GM12874 (cell line): ENCODE measurements at regions not wholly inside any gene's neighbourhood (a gene's known extent, or its start where the extent isn't known, plus 50 kb on each side); places are given as distances from the start of the nearest gene placed in this dataset.

Experiments used
- TF ChIP-seq, protein P1 (sequence below): IDR thresholded peaks from 2 replicates; pipeline ENCODE4 v1.5.1; 2011; ENCODE audit warnings: low read depth, mild to moderate bottlenecking, control low read depth, low read length, moderate library complexity; ENCODE audit not compliant: insufficient read depth

DNA sequence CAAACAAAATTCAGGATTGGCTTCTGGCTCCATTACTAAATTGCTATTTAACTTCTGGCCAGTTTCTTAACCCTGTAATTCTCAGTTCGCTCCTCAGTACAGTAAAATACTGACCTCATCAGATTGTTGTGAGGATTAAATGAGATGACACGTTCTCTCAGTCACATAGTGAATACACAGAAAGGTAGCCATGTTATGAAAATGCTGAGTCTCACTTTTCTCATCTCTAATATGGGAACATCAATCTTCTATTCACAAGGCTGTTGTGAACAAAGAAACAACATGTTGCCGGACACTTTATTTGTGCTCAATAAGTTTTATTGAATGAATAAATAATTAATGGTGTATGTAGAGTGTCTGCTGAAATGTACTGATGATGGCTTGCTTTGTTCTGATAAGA lies 924.5 kb upstream of the GOT2 start:
- TF ChIP-seq, protein P1, sequence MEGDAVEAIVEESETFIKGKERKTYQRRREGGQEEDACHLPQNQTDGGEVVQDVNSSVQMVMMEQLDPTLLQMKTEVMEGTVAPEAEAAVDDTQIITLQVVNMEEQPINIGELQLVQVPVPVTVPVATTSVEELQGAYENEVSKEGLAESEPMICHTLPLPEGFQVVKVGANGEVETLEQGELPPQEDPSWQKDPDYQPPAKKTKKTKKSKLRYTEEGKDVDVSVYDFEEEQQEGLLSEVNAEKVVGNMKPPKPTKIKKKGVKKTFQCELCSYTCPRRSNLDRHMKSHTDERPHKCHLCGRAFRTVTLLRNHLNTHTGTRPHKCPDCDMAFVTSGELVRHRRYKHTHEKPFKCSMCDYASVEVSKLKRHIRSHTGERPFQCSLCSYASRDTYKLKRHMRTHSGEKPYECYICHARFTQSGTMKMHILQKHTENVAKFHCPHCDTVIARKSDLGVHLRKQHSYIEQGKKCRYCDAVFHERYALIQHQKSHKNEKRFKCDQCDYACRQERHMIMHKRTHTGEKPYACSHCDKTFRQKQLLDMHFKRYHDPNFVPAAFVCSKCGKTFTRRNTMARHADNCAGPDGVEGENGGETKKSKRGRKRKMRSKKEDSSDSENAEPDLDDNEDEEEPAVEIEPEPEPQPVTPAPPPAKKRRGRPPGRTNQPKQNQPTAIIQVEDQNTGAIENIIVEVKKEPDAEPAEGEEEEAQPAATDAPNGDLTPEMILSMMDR: no peak

DNA sequence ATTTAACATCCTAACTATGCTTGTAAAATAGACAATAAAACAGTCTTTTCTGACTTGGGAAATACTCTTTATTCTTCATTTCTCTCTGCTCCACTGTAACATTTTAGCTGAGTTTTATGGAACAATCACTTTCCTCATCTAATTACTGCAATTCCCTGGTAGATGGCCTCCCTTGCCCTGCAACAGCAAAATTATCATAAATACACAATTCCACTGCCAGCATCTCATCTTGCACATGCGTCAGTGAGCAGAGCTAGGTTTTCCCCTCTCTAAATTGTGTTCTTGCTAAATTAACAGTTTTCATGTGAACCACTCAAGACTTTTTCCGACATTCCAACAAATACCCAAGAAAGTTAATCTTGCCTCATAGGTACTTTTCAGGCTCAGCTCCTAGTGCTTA lies 920.9 kb upstream of the GOT2 start:
- TF ChIP-seq, protein P1: no peak

DNA sequence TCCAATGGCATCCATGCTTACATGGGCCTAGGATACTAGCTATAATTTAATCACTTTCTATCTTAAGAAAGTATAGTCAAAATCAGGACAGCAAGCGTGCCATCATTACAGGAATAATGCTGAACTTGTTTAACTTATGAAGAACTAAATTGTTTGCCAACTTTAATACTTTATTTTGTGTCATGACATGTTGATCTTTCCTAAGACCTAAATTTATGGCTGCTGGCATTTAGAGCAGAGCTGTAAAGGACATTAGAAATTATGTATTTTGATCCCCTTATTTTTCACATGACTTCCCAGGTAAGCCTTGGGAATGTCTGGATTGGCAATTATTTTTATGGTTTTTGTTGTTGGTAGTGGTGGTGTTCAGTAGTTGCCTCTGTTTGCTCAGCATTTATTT lies 920.3 kb upstream of the GOT2 start:
- TF ChIP-seq, protein P1: no peak

- TF ChIP-seq, protein P1: no peak
Measured at GRCh38 chr16:59651662-59652061, 917.5 kb upstream of the GOT2 start.

DNA sequence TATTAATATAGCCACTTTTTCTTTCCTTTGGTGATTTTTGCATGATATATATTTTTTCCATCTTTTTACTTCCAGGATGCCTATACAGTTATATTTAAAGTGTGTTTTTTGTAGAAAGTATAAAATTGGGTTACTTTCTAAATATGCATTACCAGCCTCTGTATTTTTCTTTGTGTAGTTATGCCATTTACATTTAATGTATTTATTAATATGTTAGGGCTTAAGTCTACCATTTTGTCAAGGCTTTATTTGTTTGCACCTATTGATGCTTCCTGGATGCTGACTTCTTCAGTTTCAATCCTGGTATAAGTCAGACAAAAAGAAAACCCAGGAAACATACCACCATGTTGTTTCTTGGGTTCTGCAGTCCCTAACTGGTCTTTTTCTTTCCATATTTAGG lies 911.1 kb upstream of the GOT2 start:
- TF ChIP-seq, protein P1: no peak

- TF ChIP-seq, protein P1: no peak
Measured at GRCh38 chr16:59635674-59636073, 901.6 kb upstream of the GOT2 start.

GRCh38 chr16:59634951-59635350 lies 900.8 kb upstream of the GOT2 start:
- TF ChIP-seq, protein P1: no peak
